Caco-2 (cell line): ENCODE measurements at regions not wholly inside any gene's neighbourhood (a gene's known extent, or its start where the extent isn't known, plus 50 kb on each side); places are given as distances from the start of the nearest gene placed in this dataset.

ENCODE experiments used
- BruUV-seq: library from RNA; stranded (reverse); fragments of 400-500 nt; replicated peaks from 2 replicates; lab custom pipeline; 2021; lab: Mats Ljungman, UMichigan
- CTCF ChIA-PET: fragments of 300-600 bp; sonication (Branson Sonifier 250); formaldehyde crosslinking; loops from one replicate; lab custom pipeline; 2022; ENCODE audit warnings: antibody characterized with exemption; lab: Charles Lee
- POLR2A ChIA-PET: fragments of 300-600 bp; sonication (Branson Sonifier 250); formaldehyde crosslinking; loops from one replicate; lab custom pipeline; 2022; ENCODE audit warnings: antibody characterized with exemption; lab: Charles Lee
- DNase-seq, 2 experiments: peaks; one replicate each; pipeline versions ENCODE4 v3.0.0 to v3.0.0-alpha.2; 2020 to 2022
- H3K27me3 ChIP-seq: replicated peaks from 2 replicates; pipeline ENCODE4 v1.6.0; 2011; ENCODE audit warnings: low read length; ENCODE audit not compliant: control insufficient read depth, insufficient read depth
- H3K36me3 ChIP-seq: 2 replicates; pipeline ENCODE4 v1.5.1; 2011; ENCODE audit warnings: low read length; ENCODE audit not compliant: control insufficient read depth, insufficient read depth
- H3K4me1 ChIP-seq: fragments of 250-450 bp; sonication (Bioruptor Pico); 2 replicates; pipeline ENCODE4 v1.5.1; 2020; ENCODE audit warnings: mild to moderate bottlenecking
- H3K4me3 ChIP-seq: 2 replicates; pipeline ENCODE4 v1.5.1; 2011; ENCODE audit warnings: low read depth, mild to moderate bottlenecking, control low read depth, low read length
- H3K9me3 ChIP-seq: fragments of 250-450 bp; sonication (Bioruptor Pico); 2 replicates; pipeline ENCODE4 v1.5.1; 2020; ENCODE audit warnings: mild to moderate bottlenecking, moderate library complexity
- H3K27ac Mint-ChIP-seq: one replicate; pipeline ENCODE4 v1.8.0; 2022; ENCODE audit warnings: mixed read lengths; ENCODE audit not compliant: unreplicated experiment
- H3K27me3 Mint-ChIP-seq: one replicate; pipeline ENCODE4 v1.8.0; 2022; ENCODE audit warnings: mixed read lengths; ENCODE audit not compliant: insufficient read depth, unreplicated experiment
- H3K36me3 Mint-ChIP-seq: one replicate; pipeline ENCODE4 v1.8.0; 2022; ENCODE audit warnings: mild to moderate bottlenecking, mixed read lengths; ENCODE audit not compliant: insufficient read depth, unreplicated experiment
- H3K4me1 Mint-ChIP-seq: one replicate; pipeline ENCODE4 v1.8.0; 2022; ENCODE audit warnings: low read depth, mixed read lengths; ENCODE audit not compliant: unreplicated experiment
- H3K4me3 Mint-ChIP-seq: one replicate; pipeline ENCODE4 v1.8.0; 2022; ENCODE audit warnings: mild to moderate bottlenecking, moderate library complexity, mixed read lengths; ENCODE audit not compliant: unreplicated experiment
- H3K9me3 Mint-ChIP-seq: one replicate; pipeline ENCODE4 v1.8.0; 2022; ENCODE audit warnings: mixed read lengths; ENCODE audit not compliant: unreplicated experiment
- CTCF ChIP-seq, 2 experiments: fragments of 200-600 bp in 1 of 2; IDR thresholded peaks; 1 replicate in 1 of 2; 2 replicates in 1 of 2; pipeline versions ENCODE4 v1.5.1 to v1.8.0; 2011 to 2022; ENCODE audit warnings: antibody characterized with exemption in 1 of 2, control low read depth in 1 of 2, inconsistent platforms in 1 of 2, low read depth in 1 of 2, low read length in 1 of 2, mild to moderate bottlenecking in 1 of 2, moderate library complexity in 1 of 2; ENCODE audit not compliant: insufficient read depth in 1 of 2, severe bottlenecking in 1 of 2, unreplicated experiment in 1 of 2
- intact Hi-C: fragments of 100-400 bp; cut with micrococcal nuclease; formaldehyde crosslinking; loops from one replicate; pipeline ENCODE4 v1.10.0; 2022; ENCODE audit not compliant: unreplicated experiment

DNA sequence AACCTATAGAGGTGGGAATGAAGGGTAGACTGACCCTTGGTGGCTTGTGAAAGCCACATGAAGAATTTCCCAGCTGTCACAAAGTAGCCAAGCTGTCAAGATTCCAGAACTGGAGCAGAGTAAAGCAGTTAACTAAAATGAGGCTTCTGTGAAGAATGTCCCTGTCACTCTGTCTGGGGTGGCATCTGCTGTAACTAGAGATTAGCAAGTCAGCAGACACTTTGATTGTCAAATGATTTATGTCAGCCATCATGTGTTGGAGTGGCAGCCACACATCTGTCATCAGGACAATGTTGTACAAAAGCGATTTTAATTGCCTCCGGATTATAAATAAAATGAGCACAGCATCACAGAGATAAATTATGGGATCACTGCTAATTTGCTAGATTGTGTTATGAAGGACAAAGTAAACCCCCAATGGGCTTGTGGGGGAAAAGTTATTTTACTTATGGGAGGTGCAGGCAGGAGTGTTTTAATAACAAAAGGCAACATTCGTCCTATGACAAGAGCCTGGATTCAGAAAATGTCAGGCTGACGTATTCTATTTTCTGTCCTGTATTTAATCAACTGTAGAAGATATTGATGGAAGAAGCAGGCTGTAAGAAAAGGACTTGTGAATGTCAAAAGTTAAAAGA is 270.9 kb downstream of the FAM181B start:
- DNase-seq, result no peak
- Histone ChIP-seq H3K36me3 (no peaks in the 10 kb centered on the region), H3K4me3 (no peak overlapping the region), H3K4me1 (no peaks in the 10 kb centered on the region), H3K27me3 (no peaks in the 10 kb centered on the region; the same call in 1 of the 2 replicates), H3K9me3 (no peaks in the 10 kb centered on the region)
- no TSS peak for BruUV-seq
- TF ChIP-seq CTCF (IDR thresholded peaks at IDR 0.05; ENCODE audit: insufficient read depth in 1 of 2, low read depth in 1 of 2, low read length in 1 of 2, severe bottlenecking in 1 of 2, unreplicated experiment in 1 of 2), result no peak
- intact Hi-C loops, result no loop called here
- peaks cover 10% of the 10 kb centered on the region for H3K27me3 Mint-ChIP-seq
- no peaks in the 10 kb centered on the region for H3K36me3 Mint-ChIP-seq
- H3K4me3 Mint-ChIP-seq, result no peak overlapping the region
- no peak overlapping the region for H3K27ac Mint-ChIP-seq
- POLR2A ChIA-PET, result no interaction called here
- H3K4me1 Mint-ChIP-seq, result no peaks in the 10 kb centered on the region
- CTCF ChIA-PET, result no interaction called here
- no peaks in the 10 kb centered on the region for H3K9me3 Mint-ChIP-seq

DNA sequence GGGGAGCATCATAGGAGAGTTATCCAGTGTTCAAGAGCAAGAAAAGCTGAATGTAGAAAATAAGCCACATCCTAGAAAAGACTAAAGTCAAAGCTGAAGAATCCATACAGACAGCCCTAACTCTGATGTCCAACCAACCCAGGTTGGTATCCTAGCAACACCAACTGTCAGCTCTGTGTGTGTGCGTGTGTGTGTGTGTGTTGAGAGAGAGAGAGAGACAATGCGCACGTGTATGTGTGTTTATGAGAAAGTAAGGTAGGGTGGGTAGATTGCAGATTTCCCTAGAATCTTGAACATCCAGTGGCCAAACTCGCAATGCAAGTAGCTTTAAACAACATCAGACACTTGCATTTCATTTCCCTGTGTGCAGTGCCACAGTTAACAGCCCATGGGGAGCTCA is 274.9 kb downstream of the FAM181B start:
- Histone ChIP-seq H3K27me3 (no peaks in the 10 kb centered on the region; the same call in 1 of the 2 replicates), H3K4me1 (no peaks in the 10 kb centered on the region), H3K4me3 (no peak overlapping the region), H3K36me3 (no peaks in the 10 kb centered on the region), H3K9me3 (no peaks in the 10 kb centered on the region)
- intact Hi-C loops, result no loop called here
- no peak overlapping the region for H3K4me3 Mint-ChIP-seq
- H3K4me1 Mint-ChIP-seq, result no peaks in the 10 kb centered on the region
- H3K9me3 Mint-ChIP-seq, result no peaks in the 10 kb centered on the region
- H3K27ac Mint-ChIP-seq, result no peak overlapping the region
- POLR2A ChIA-PET, result no interaction called here
- no peak for TF ChIP-seq CTCF (IDR thresholded peaks at IDR 0.05; ENCODE audit: insufficient read depth in 1 of 2, low read depth in 1 of 2, low read length in 1 of 2, severe bottlenecking in 1 of 2, unreplicated experiment in 1 of 2)
- BruUV-seq, result no TSS peak
- H3K27me3 Mint-ChIP-seq, result peaks cover under 1% of the 10 kb centered on the region
- DNase-seq, result no peak
- CTCF ChIA-PET, result interaction anchor here (0.5 kb wide), 1 partner anchor 1584 kb away, joined by 3 read pairs; no protein-coding TSS in a partner anchor
- H3K36me3 Mint-ChIP-seq, result no peaks in the 10 kb centered on the region

DNA sequence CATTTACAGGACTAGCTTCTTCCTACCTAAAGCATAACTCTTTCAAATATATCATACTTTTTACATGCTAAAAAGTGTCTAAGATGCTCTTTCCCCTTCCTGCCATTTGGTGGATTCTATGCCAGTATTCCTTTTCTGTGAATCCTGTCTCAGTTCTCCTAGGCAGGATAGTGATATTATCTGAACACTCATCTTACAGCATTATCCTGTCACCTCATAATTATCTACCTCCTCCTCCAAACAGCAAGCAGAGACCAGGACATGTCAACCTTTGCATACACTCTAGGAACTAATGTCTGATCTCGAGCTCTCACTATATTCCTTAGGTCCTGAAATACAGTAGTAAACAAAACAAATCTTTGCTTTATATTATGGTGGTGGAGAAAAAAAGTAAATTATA is 275.5 kb downstream of the FAM181B start:
- no peaks in the 10 kb centered on the region for H3K9me3 Mint-ChIP-seq
- CTCF ChIA-PET, result no interaction called here
- no peak overlapping the region for H3K4me3 Mint-ChIP-seq
- intact Hi-C loops, result no loop called here
- H3K4me1 Mint-ChIP-seq, result no peaks in the 10 kb centered on the region
- no peaks in the 10 kb centered on the region for H3K36me3 Mint-ChIP-seq
- no peak overlapping the region for H3K4me3 ChIP-seq
- no peaks in the 10 kb centered on the region for H3K4me1 ChIP-seq
- no TSS peak for BruUV-seq
- no peak overlapping the region for H3K27ac Mint-ChIP-seq
- H3K27me3 Mint-ChIP-seq, result no peaks in the 10 kb centered on the region
- DNase-seq, result no peak
- no peak for TF ChIP-seq CTCF (IDR thresholded peaks at IDR 0.05; ENCODE audit: insufficient read depth in 1 of 2, low read depth in 1 of 2, low read length in 1 of 2, severe bottlenecking in 1 of 2, unreplicated experiment in 1 of 2)
- no peaks in the 10 kb centered on the region for H3K9me3 ChIP-seq
- no peaks in the 10 kb centered on the region; the same call in 1 of the 2 replicates for H3K27me3 ChIP-seq
- POLR2A ChIA-PET, result no interaction called here
- H3K36me3 ChIP-seq, result no peaks in the 10 kb centered on the region
